Vagina (tissue), 2 donors: ENCODE measurements at regions not wholly inside any gene's neighbourhood (a gene's known extent, or its start where the extent isn't known, plus 50 kb on each side); places are given as distances from the start of the nearest gene placed in this dataset.

Source experiments
- DNase-seq, 2 donors: peaks; one replicate each; pipeline ENCODE4 v3.0.0-alpha.2; 2017; ENCODE audit errors: extremely low spot score in 2 of 2
- H3K27ac ChIP-seq: fragments of 200-600 bp; sonication (generic); one replicate; pipeline ENCODE4 v1.5.1; 2019
- H3K27me3 ChIP-seq: fragments of 200-600 bp; sonication (generic); one replicate; pipeline ENCODE4 v1.5.1; 2019
- H3K36me3 ChIP-seq, 2 donors: fragments of 200-600 bp; sonication (generic); one replicate each; pipeline ENCODE4 v1.5.1; 2017 to 2019
- H3K4me1 ChIP-seq: fragments of 200-600 bp; sonication (generic); one replicate; pipeline ENCODE4 v1.5.1; 2019
- H3K4me3 ChIP-seq, 2 donors: fragments of 200-600 bp; sonication (generic); 1 replicate in 1 of 2; 2 replicates in 1 of 2; pipeline ENCODE4 v1.5.1; 2016 to 2019
- H3K9me3 ChIP-seq: fragments of 200-600 bp; sonication (generic); one replicate; pipeline ENCODE4 v1.5.1; 2019
- CTCF ChIP-seq, 3 experiments: fragments of 450-650 bp in 2 of 3; fragments of 200-600 bp in 1 of 3; sonication (generic) in 1 of 3; IDR thresholded peaks; one replicate each; pipeline ENCODE4 v1.5.1; 2017 to 2019; ENCODE audit warnings: antibody characterized with exemption in 3 of 3, mild to moderate bottlenecking in 2 of 3, moderate library complexity in 2 of 3
- POLR2A ChIP-seq, 2 donors: fragments of 450-650 bp; IDR thresholded peaks; one replicate each; pipeline ENCODE4 v1.6.1; 2017; ENCODE audit warnings: antibody characterized with exemption in 2 of 2, mild to moderate bottlenecking in 2 of 2, moderate library complexity in 2 of 2
- POLR2AphosphoS5 ChIP-seq, 2 donors: sonication (generic); formaldehyde crosslinking; IDR thresholded peaks; one replicate each; pipeline ENCODE4 v1.9.0; 2017; ENCODE audit warnings: antibody characterized with exemption in 2 of 2, mild to moderate bottlenecking in 2 of 2, low read depth in 1 of 2; ENCODE audit not compliant: insufficient read depth in 1 of 2
- intact Hi-C: fragments of 100-400 bp; cut with DNase I; formaldehyde crosslinking; loops from one replicate; pipeline ENCODE4 v1.15.1; 2023

- DNase-seq: no peak
These were observed 264.7 kb upstream of the ZRANB2 start for GRCh38 chr1:71345491-71345890.

GRCh38 chr1:71343686-71344416 is 263.0 kb upstream of the ZRANB2 start:
- Histone ChIP-seq H3K4me3 (no peak overlapping the region), H3K27ac (no peak overlapping the region), H3K9me3 (no peaks in the 10 kb centered on the region), H3K27me3 (no peaks in the 10 kb centered on the region), H3K4me1 (no peaks in the 10 kb centered on the region), H3K36me3 (no peaks in the 10 kb centered on the region)
- no peak for TF ChIP-seq CTCF (IDR thresholded peaks at IDR 0.05)
- TF ChIP-seq POLR2AphosphoS5 (IDR thresholded peaks at IDR 0.05; ENCODE audit: insufficient read depth in 1 of 2, low read depth in 1 of 2): no peak
- TF ChIP-seq POLR2A (IDR thresholded peaks at IDR 0.05): no peak
- DNase-seq: no peak
- intact Hi-C loops: no loop called here

More at GRCh38 chr1:71345491-71345890, 264.7 kb upstream of the ZRANB2 start:
- H3K36me3 ChIP-seq: no peaks in the 10 kb centered on the region
- no peaks in the 10 kb centered on the region for H3K9me3 ChIP-seq
- H3K4me3 ChIP-seq: no peak overlapping the region
- H3K27me3 ChIP-seq: no peaks in the 10 kb centered on the region
- H3K4me1 ChIP-seq: no peaks in the 10 kb centered on the region
- intact Hi-C loops: no loop called here
- H3K27ac ChIP-seq: no peak overlapping the region
- TF ChIP-seq CTCF (IDR thresholded peaks at IDR 0.05) (no peak), POLR2A (IDR thresholded peaks at IDR 0.05) (no peak), POLR2AphosphoS5 (IDR thresholded peaks at IDR 0.05; ENCODE audit: insufficient read depth in 1 of 2, low read depth in 1 of 2) (no peak)

GRCh38 chr1:71339238-71339637 is 258.4 kb upstream of the ZRANB2 start:
- TF ChIP-seq POLR2AphosphoS5 (IDR thresholded peaks at IDR 0.05; ENCODE audit: insufficient read depth in 1 of 2, low read depth in 1 of 2): no peak
- no peak for TF ChIP-seq POLR2A (IDR thresholded peaks at IDR 0.05)
- TF ChIP-seq CTCF (IDR thresholded peaks at IDR 0.05): no peak
- Histone ChIP-seq H3K27ac (no peak overlapping the region), H3K36me3 (no peaks in the 10 kb centered on the region), H3K4me3 (no peak overlapping the region), H3K4me1 (no peaks in the 10 kb centered on the region), H3K9me3 (no peaks in the 10 kb centered on the region), H3K27me3 (no peaks in the 10 kb centered on the region)
- intact Hi-C loops: no loop called here
- DNase-seq: no peak

GRCh38 chr1:71330991-71331390 is 250.2 kb upstream of the ZRANB2 start:
- Histone ChIP-seq H3K27ac (no peak overlapping the region), H3K9me3 (no peaks in the 10 kb centered on the region), H3K4me1 (no peaks in the 10 kb centered on the region), H3K27me3 (no peaks in the 10 kb centered on the region), H3K4me3 (no peak overlapping the region), H3K36me3 (no peaks in the 10 kb centered on the region)
- DNase-seq: no peak
- no peak for TF ChIP-seq POLR2AphosphoS5 (IDR thresholded peaks at IDR 0.05; ENCODE audit: insufficient read depth in 1 of 2, low read depth in 1 of 2)
- no peak for TF ChIP-seq POLR2A (IDR thresholded peaks at IDR 0.05)
- no peak for TF ChIP-seq CTCF (IDR thresholded peaks at IDR 0.05)
- intact Hi-C loops: no loop called here

- H3K27ac ChIP-seq: no peak overlapping the region
- intact Hi-C loops: no loop called here
- H3K4me3 ChIP-seq: no peak overlapping the region
- DNase-seq: no peak
- TF ChIP-seq POLR2A (IDR thresholded peaks at IDR 0.05) (no peak), POLR2AphosphoS5 (IDR thresholded peaks at IDR 0.05; ENCODE audit: insufficient read depth in 1 of 2, low read depth in 1 of 2) (no peak), CTCF (IDR thresholded peaks at IDR 0.05) (no peak)
- H3K4me1 ChIP-seq: no peaks in the 10 kb centered on the region
- no peaks in the 10 kb centered on the region for H3K27me3 ChIP-seq
- H3K36me3 ChIP-seq: no peaks in the 10 kb centered on the region
- H3K9me3 ChIP-seq: no peaks in the 10 kb centered on the region
These were observed 243.9 kb upstream of the ZRANB2 start for GRCh38 chr1:71324671-71325267.
